ENCODE measurements at regions not wholly inside any gene's neighbourhood (a gene's known extent, or its start where the extent isn't known, plus 50 kb on each side); places are given as distances from the start of the nearest gene placed in this dataset.

DNA sequence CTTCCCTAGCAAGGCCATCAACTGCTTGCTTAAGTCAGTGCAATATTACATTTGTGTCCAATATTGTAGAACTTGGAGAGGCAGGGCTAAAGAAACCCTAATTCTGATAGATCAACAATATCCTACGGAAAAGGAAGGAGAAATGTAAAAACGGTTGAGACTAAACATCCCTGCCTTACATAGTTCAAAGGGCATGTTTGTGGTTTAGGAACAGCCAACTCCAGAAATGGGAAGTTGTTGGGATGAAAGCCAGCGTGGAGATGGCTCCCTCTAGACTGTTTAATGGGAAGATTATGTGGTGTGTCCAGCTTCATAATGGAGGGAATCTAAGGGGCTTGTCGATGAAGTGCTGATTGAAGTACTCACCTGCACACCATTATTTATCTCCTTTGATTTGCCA, 145.3 kb upstream of the TENT5A start:
- no peak overlapping the region for H2AFZ ChIP-seq (replicated peaks)
- no peaks in the 10 kb centered on the region for H3K36me3 Mint-ChIP-seq
- no peaks in the 10 kb centered on the region for H3K36me3 ChIP-seq
- H3K79me2 ChIP-seq (ENCODE audit: low read depth): no peaks in the 10 kb centered on the region
- H3K9me3 ChIP-seq (ENCODE audit: low read depth): no peaks in the 10 kb centered on the region
- H4K20me1 ChIP-seq (ENCODE audit: low read depth): no peaks in the 10 kb centered on the region
- H3F3A ChIP-seq (ENCODE audit: low read depth): no peaks in the 10 kb centered on the region
- H3K27me3 ChIP-seq: no peaks in the 10 kb centered on the region
- H3K4me1 ChIP-seq: peaks cover 8% of the 10 kb centered on the region
- no peak overlapping the region for H3K27ac ChIP-seq
- DNase-seq (ENCODE audit: low spot score): no peak
- TF ChIP-seq EZH2 (IDR thresholded peaks at IDR 0.05) (no peak), EZH2phosphoT487 (IDR thresholded peaks at IDR 0.05) (no peak), CTCF (IDR thresholded peaks at IDR 0.05) (no peak)
- peaks cover 3% of the 10 kb centered on the region for H3K9me3 Mint-ChIP-seq
- no peak overlapping the region for H3K4me3 ChIP-seq
- H3K4me2 ChIP-seq: no peak overlapping the region
- H3K27me3 Mint-ChIP-seq (ENCODE audit: insufficient read depth, low read depth): no peaks in the 10 kb centered on the region
- no peak overlapping the region for H3K4me3 Mint-ChIP-seq
- H3K4me1 Mint-ChIP-seq: peaks cover 11% of the 10 kb centered on the region
- no peak overlapping the region for H3K27ac Mint-ChIP-seq
- H3K9ac ChIP-seq: no peak overlapping the region

DNA sequence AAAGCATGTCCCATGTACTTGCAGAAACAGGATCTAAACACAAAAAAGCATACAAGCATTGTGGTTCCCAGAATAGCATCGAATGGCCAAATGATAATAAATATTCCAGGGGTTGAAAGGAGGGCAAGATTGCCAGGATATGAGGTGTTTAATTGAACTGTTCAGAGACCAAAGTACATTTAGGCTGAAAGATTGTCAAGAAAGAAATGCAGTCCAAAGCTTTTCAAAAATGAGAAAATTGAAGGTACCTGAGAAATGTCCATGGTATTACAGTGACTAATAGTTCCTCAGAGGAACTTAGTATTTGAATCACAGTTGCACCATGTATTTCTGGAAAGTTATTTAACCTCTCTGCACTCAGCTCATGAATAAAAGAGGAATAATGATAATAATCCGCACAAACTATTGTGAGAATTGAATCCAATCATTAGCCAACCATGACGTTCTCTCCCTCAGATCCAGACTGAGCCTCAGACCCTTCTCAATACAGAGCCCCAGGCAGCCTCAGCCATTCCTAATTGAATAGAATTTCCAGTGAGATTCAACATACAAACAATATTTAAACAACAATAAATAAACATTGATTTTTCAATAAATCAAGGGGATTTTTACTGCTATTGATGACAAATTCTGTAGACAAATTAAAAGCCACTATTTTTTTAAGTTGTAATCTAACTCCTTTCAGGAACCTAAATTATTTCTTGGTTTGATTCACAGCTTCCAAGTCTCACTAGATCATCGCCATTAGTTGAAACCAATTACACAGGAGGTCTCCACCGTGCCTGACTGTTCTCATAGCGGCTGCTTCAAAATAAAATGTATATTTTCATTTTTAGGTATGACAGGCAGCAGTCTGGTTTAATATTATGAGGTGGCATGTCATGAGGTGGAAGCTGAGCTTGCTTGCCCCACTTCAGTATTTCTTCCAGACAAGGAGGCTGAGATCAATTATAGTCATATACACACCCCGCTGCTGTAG, 144.3 kb upstream of the TENT5A start:
- peaks cover 11% of the 10 kb centered on the region for H3K4me1 Mint-ChIP-seq
- TF ChIP-seq EZH2 (IDR thresholded peaks at IDR 0.05) (no peak), EZH2phosphoT487 (IDR thresholded peaks at IDR 0.05) (no peak), CTCF (IDR thresholded peaks at IDR 0.05) (no peak)
- H3K4me3 Mint-ChIP-seq: no peak overlapping the region
- H3K4me2 ChIP-seq: no peak overlapping the region
- no peak overlapping the region for H3K4me3 ChIP-seq
- H3F3A ChIP-seq (ENCODE audit: low read depth): no peaks in the 10 kb centered on the region
- H4K20me1 ChIP-seq (ENCODE audit: low read depth): no peaks in the 10 kb centered on the region
- no peaks in the 10 kb centered on the region for H3K9me3 Mint-ChIP-seq
- peak overlapping the region; percentile 32 for H3K27ac Mint-ChIP-seq
- H3K27me3 Mint-ChIP-seq (ENCODE audit: insufficient read depth, low read depth): no peaks in the 10 kb centered on the region
- H3K4me1 ChIP-seq: peaks cover 8% of the 10 kb centered on the region
- H3K27me3 ChIP-seq: no peaks in the 10 kb centered on the region
- no peak overlapping the region for H3K27ac ChIP-seq
- H2AFZ ChIP-seq (replicated peaks): no peak overlapping the region
- DNase-seq (ENCODE audit: low spot score): no peak
- H3K79me2 ChIP-seq (ENCODE audit: low read depth): no peaks in the 10 kb centered on the region
- H3K36me3 Mint-ChIP-seq: no peaks in the 10 kb centered on the region
- H3K9ac ChIP-seq: no peak overlapping the region
- no peaks in the 10 kb centered on the region for H3K36me3 ChIP-seq
- no peaks in the 10 kb centered on the region for H3K9me3 ChIP-seq (ENCODE audit: low read depth)

DNA sequence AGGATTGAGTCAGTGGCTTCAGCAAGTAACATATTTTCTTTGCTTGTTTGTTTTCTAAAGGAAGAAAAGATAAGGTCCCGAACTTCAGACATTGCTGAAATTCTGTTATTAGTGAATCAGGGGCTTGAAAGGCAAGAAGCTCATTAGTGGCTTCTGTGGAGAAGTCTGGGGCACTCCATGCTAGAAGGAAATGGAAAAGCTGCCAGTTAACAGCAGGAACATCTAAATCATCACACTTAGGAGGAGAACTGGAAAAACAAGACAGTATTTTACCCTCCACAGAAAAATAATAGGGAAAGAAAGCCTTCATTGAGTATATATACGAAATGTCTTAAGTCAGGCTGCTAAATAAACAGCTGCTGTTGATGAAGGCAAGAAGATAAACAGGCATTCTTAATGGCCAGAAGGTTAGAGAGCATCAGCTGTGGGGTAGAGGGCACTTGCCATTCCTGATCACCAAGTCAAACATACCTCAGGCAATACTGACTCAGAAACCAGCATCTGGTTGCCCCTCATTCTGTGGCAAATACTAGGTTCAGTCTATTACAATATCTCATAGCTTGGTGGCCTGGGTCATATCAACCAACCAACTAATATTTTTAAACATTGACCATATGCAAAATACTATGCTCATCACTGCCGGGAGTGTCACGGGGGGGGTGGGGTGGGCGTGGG, 143.2 kb upstream of the TENT5A start:
- H3K9me3 Mint-ChIP-seq: no peaks in the 10 kb centered on the region
- Histone ChIP-seq H3K9ac (no peak overlapping the region), H3K4me3 (no peak overlapping the region), H3K79me2 (ENCODE audit: low read depth) (no peaks in the 10 kb centered on the region), H3K9me3 (ENCODE audit: low read depth) (no peaks in the 10 kb centered on the region), H4K20me1 (ENCODE audit: low read depth) (no peaks in the 10 kb centered on the region), H3K4me1 (peaks cover 8% of the 10 kb centered on the region), H3K36me3 (no peaks in the 10 kb centered on the region), H3F3A (ENCODE audit: low read depth) (no peaks in the 10 kb centered on the region), H3K27ac (no peak overlapping the region), H3K27me3 (no peaks in the 10 kb centered on the region), H2AFZ (replicated peaks) (no peak overlapping the region), H3K4me2 (no peak overlapping the region)
- H3K36me3 Mint-ChIP-seq: no peaks in the 10 kb centered on the region
- TF ChIP-seq EZH2phosphoT487 (IDR thresholded peaks at IDR 0.05) (no peak), CTCF (IDR thresholded peaks at IDR 0.05) (no peak), EZH2 (IDR thresholded peaks at IDR 0.05) (no peak)
- no peak overlapping the region for H3K4me3 Mint-ChIP-seq
- DNase-seq (ENCODE audit: low spot score): no peak
- no peak overlapping the region for H3K27ac Mint-ChIP-seq
- peaks cover 11% of the 10 kb centered on the region for H3K4me1 Mint-ChIP-seq
- no peaks in the 10 kb centered on the region for H3K27me3 Mint-ChIP-seq (ENCODE audit: insufficient read depth, low read depth)

Data from neural progenitor cell (in vitro differentiated cells).